ENCODE measurements at regions not wholly inside any gene's neighbourhood (a gene's known extent, or its start where the extent isn't known, plus 50 kb on each side); places are given as distances from the start of the nearest gene placed in this dataset.

GRCh38 chr4:126358041-126358440, 1043.3 kb downstream of the FAT4 start:
- TF ChIP-seq, protein P1, sequence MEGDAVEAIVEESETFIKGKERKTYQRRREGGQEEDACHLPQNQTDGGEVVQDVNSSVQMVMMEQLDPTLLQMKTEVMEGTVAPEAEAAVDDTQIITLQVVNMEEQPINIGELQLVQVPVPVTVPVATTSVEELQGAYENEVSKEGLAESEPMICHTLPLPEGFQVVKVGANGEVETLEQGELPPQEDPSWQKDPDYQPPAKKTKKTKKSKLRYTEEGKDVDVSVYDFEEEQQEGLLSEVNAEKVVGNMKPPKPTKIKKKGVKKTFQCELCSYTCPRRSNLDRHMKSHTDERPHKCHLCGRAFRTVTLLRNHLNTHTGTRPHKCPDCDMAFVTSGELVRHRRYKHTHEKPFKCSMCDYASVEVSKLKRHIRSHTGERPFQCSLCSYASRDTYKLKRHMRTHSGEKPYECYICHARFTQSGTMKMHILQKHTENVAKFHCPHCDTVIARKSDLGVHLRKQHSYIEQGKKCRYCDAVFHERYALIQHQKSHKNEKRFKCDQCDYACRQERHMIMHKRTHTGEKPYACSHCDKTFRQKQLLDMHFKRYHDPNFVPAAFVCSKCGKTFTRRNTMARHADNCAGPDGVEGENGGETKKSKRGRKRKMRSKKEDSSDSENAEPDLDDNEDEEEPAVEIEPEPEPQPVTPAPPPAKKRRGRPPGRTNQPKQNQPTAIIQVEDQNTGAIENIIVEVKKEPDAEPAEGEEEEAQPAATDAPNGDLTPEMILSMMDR (IDR thresholded peaks at IDR 0.05): no peak

DNA sequence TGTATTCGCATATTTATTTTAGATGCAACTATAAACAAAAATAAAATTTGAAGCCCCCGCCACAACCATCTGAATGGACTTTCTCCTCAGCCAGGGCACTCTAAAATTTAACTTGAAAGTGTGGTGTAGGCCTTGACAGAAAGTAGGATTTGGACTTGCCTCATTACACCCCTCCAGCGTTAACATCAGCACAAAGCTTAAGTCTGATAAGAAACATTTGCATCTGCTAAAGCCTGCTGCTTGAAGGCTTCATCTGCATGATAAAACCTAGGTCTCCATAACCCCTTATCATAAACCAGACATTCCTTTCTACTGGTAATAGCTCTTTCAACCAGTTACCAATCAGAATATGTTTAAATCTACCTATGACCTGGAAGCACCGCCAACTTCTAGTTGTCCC, 1046.5 kb downstream of the FAT4 start:
- TF ChIP-seq, protein P1 (IDR thresholded peaks at IDR 0.05): no peak

GRCh38 chr4:126364311-126364911, 1049.7 kb downstream of the FAT4 start:
- TF ChIP-seq, protein P1 (IDR thresholded peaks at IDR 0.05): no peak

DNA sequence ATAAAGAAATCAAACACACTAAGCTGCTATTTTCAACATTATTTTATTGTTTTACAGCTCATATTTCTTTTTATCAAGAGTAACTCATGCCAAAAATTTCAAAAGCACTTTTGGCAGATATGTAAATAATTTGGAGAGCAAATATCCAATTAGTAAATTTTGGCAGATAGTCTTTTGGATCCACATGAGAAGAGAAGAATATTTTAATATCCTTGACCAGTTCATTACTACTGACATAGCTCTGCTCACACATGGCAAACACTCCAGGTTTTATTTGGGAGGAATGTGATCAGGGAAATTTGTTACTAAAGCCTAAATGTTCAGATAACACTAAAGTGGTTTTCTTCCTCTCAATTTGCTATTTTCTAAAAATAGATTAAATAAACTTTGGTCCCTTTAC, 1054.3 kb downstream of the FAT4 start:
- TF ChIP-seq, protein P1 (IDR thresholded peaks at IDR 0.05): no peak

DNA sequence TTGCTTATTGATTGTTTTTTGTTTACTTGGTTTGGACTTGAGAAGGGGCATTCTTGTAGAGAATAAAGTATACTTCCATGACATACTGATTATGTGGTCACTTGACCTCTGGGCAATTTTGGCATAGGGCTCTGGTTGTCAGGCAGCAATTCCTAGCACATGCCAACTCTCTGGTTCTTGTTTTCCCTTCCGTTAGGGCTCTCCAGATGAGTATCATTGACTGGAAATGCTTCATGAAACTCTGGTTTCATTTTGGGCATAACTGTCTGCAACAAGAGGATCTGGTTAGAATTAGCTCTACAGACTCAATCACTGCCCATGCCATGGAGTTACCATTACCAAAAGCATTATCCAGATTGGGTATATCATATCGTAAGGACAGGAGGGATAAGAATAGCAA, 1057.9 kb downstream of the FAT4 start:
- TF ChIP-seq, protein P1 (IDR thresholded peaks at IDR 0.05): no peak

DNA sequence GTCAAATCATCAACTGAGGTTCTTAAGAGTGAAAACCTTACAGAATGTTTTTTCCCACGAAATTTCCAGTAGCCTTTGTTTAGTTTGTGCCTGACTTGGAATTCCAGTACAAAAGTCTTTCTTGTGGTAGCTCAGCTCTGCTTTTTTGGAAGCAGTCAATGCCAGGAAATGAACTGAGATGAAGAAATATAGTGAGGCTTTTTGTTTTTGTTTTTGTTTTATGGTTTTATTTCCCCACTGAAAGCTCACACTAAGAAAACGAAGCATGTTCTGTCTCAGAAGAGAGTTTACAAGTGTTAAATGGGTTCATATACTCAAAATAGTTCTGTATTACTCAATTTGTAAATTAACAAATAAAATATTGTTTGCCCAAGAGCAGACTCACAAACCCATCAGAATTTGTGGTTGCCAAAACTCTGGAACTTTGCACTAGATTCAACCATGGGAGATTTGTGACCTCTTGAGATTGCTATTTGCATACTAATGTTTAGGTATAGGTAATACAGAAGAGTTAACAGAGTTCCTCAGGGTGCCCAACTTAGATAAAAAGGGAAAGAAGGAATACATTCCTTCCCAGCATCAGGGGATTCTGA, 1060.8 kb downstream of the FAT4 start:
- TF ChIP-seq, protein P1 (IDR thresholded peaks at IDR 0.05): no peak

DNA sequence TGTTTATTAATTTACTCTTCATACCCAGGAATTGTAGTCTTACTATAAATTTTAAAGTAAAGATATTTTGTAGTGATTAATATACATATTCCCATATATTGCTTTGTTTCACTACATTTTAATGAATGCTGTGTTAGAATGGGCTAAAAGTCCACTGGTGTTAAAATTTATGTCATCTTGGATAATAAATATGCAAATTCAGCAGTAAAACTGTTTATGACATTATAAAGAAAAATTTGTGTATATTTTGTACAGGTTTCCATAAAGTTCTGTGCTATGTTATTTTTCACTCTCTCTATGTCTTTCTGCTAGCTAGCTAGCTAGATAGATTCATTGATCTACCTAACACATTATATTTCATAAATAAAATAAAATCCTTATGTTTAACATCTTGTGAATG, 1071.2 kb downstream of the FAT4 start:
- TF ChIP-seq, protein P1 (IDR thresholded peaks at IDR 0.05): no peak

- TF ChIP-seq, protein P1 (IDR thresholded peaks at IDR 0.05): no peak
Measured at GRCh38 chr4:126386512-126386911, 1071.8 kb downstream of the FAT4 start.
